DOHH2 (cell line): ENCODE measurements at regions not wholly inside any gene's neighbourhood (a gene's known extent, or its start where the extent isn't known, plus 50 kb on each side); places are given as distances from the start of the nearest gene placed in this dataset.

Experiments
- CTCF ChIP-seq: fragments of 200-600 bp; sonication (generic); IDR thresholded peaks from one replicate; pipeline ENCODE4 v1.5.1; 2014; ENCODE audit warnings: antibody characterized with exemption, mild to moderate bottlenecking, low read depth, low read length; ENCODE audit not compliant: poor library complexity, severe bottlenecking
- EZH2phosphoT487 ChIP-seq: fragments of 200-600 bp; sonication (generic); IDR thresholded peaks from 2 replicates; pipeline ENCODE4 v1.6.1; 2017; ENCODE audit warnings: borderline replicate concordance, mild to moderate bottlenecking, antibody characterized with exemption, low read length, moderate library complexity, mixed read lengths

GRCh38 chr2:56571074-56571473, 387.3 kb downstream of the CCDC85A start:
- TF ChIP-seq CTCF (no peak), EZH2phosphoT487 (no peak)
